ENCODE measurements at regions not wholly inside any gene's neighbourhood (a gene's known extent, or its start where the extent isn't known, plus 50 kb on each side); places are given as distances from the start of the nearest gene placed in this dataset.
"Not testable (repeated sequence)": the region's sequence is repeated elsewhere in the genome, so short reads cannot be mapped to it uniquely, and the experiment has no call there.

GRCh38 chr7:114812570-114812969, 109.3 kb upstream of the MDFIC start:
- no peak for DNase-seq

GRCh38 chr7:114813624-114814023, 108.3 kb upstream of the MDFIC start:
- no peak for DNase-seq

- not testable (repeated sequence) for DNase-seq
Observed at GRCh38 chr7:114817036-114817435, 104.9 kb upstream of the MDFIC start.

GRCh38 chr7:114818501-114818900, 103.4 kb upstream of the MDFIC start:
- DNase-seq, result no peak

- no peak for DNase-seq
Observed at GRCh38 chr7:114819616-114820362, 102.1 kb upstream of the MDFIC start.

GRCh38 chr7:114821030-114821900, 100.6 kb upstream of the MDFIC start:
- no peak for DNase-seq

- DNase-seq, result no peak
Observed at GRCh38 chr7:114822131-114822530, 99.8 kb upstream of the MDFIC start.

- DNase-seq, result no peak
Observed at GRCh38 chr7:114822844-114823243, 99.0 kb upstream of the MDFIC start.

GRCh38 chr7:114823290-114823689, 98.6 kb upstream of the MDFIC start:
- no peak for DNase-seq

GRCh38 chr7:114825423-114825951, 96.4 kb upstream of the MDFIC start:
- peak; percentile 63 to 67 for DNase-seq

GRCh38 chr7:114830952-114831351, 90.9 kb upstream of the MDFIC start:
- DNase-seq, result no peak

GRCh38 chr7:114832906-114833595, 88.8 kb upstream of the MDFIC start:
- DNase-seq, result no peak

GRCh38 chr7:114835303-114835702, 86.6 kb upstream of the MDFIC start:
- no peak for DNase-seq

- no peak for DNase-seq
Observed at GRCh38 chr7:114835861-114836260, 86.0 kb upstream of the MDFIC start.

- DNase-seq, result no peak
Observed at GRCh38 chr7:114842551-114843065, 79.3 kb upstream of the MDFIC start.

GRCh38 chr7:114843102-114843501, 78.8 kb upstream of the MDFIC start:
- DNase-seq, result no peak

- no peak for DNase-seq
Observed at GRCh38 chr7:114851406-114852061, 70.4 kb upstream of the MDFIC start.

GRCh38 chr7:114852293-114852692, 69.6 kb upstream of the MDFIC start:
- DNase-seq, result no peak

GRCh38 chr7:114853189-114853588, 68.7 kb upstream of the MDFIC start:
- no peak for DNase-seq

- DNase-seq, result no peak
Observed at GRCh38 chr7:114854369-114854768, 67.5 kb upstream of the MDFIC start.

- no peak for DNase-seq
Observed at GRCh38 chr7:114856625-114857024, 65.3 kb upstream of the MDFIC start.

GRCh38 chr7:114857605-114858004, 64.3 kb upstream of the MDFIC start:
- no peak for DNase-seq
